Loucy (cell line): ENCODE measurements at regions not wholly inside any gene's neighbourhood (a gene's known extent, or its start where the extent isn't known, plus 50 kb on each side); places are given as distances from the start of the nearest gene placed in this dataset.

ENCODE experiments used
- CTCF ChIP-seq: fragments of 200-600 bp; sonication (generic); conservative IDR thresholded peaks from 2 replicates; pipeline ENCODE4 v1.5.1; 2014; ENCODE audit warnings: mild to moderate bottlenecking, antibody characterized with exemption, low read length
- EZH2phosphoT487 ChIP-seq: fragments of 200-600 bp; IDR thresholded peaks from 2 replicates; pipeline ENCODE4 v1.6.1; 2018; ENCODE audit warnings: antibody characterized with exemption, mild to moderate bottlenecking, moderate library complexity, borderline replicate concordance

- TF ChIP-seq CTCF (no peak), EZH2phosphoT487 (no peak)
Observed at GRCh38 chr16:50878966-50879615, 137.2 kb downstream of the CYLD start.
